ENCODE measurements at regions not wholly inside any gene's neighbourhood (a gene's known extent, or its start where the extent isn't known, plus 50 kb on each side); places are given as distances from the start of the nearest gene placed in this dataset.

- no peak for DNase-seq (ENCODE audit: low spot score)
Measured at GRCh38 chr4:179768996-179769395, 2326.8 kb upstream of the AGA start.

GRCh38 chr4:179797738-179798137 is 2355.5 kb upstream of the AGA start:
- DNase-seq (ENCODE audit: low spot score) = no peak

- no peak for DNase-seq (ENCODE audit: low spot score)
Measured at GRCh38 chr4:179803857-179804256, 2361.6 kb upstream of the AGA start.

GRCh38 chr4:179804440-179804839 is 2362.2 kb upstream of the AGA start:
- no peak for DNase-seq (ENCODE audit: low spot score)

- no peak for DNase-seq (ENCODE audit: low spot score)
Measured at GRCh38 chr4:179817317-179817716, 2375.1 kb upstream of the AGA start.

- no peak for DNase-seq (ENCODE audit: low spot score)
Measured at GRCh38 chr4:179823342-179823741, 2381.1 kb upstream of the AGA start.

GRCh38 chr4:179831274-179831673 is 2389.0 kb upstream of the AGA start:
- DNase-seq (ENCODE audit: low spot score) = no peak

- DNase-seq (ENCODE audit: low spot score) = peak; percentile 2
Measured at GRCh38 chr4:179836179-179837075, 2394.2 kb upstream of the AGA start.

- DNase-seq (ENCODE audit: low spot score) = no peak
Measured at GRCh38 chr4:179843370-179843769, 2399.8 kb upstream of the TENM3 start.

- DNase-seq (ENCODE audit: low spot score) = no peak
Measured at GRCh38 chr4:179855469-179855868, 2387.7 kb upstream of the TENM3 start.

GRCh38 chr4:179858221-179858620 is 2385.0 kb upstream of the TENM3 start:
- DNase-seq (ENCODE audit: low spot score) = no peak

GRCh38 chr4:179867300-179867878 is 2375.8 kb upstream of the TENM3 start:
- peak; percentile 21 for DNase-seq (ENCODE audit: low spot score)

- DNase-seq (ENCODE audit: low spot score) = no peak
Measured at GRCh38 chr4:179871726-179872125, 2371.5 kb upstream of the TENM3 start.

- no peak for DNase-seq (ENCODE audit: low spot score)
Measured at GRCh38 chr4:179872755-179873154, 2370.4 kb upstream of the TENM3 start.

GRCh38 chr4:179880756-179881155 is 2362.4 kb upstream of the TENM3 start:
- no peak for DNase-seq (ENCODE audit: low spot score)

- DNase-seq (ENCODE audit: low spot score) = no peak
Measured at GRCh38 chr4:179894066-179894778, 2349.0 kb upstream of the TENM3 start.

- no peak for DNase-seq (ENCODE audit: low spot score)
Measured at GRCh38 chr4:179919587-179919986, 2323.6 kb upstream of the TENM3 start.

GRCh38 chr4:179927473-179927872 is 2315.7 kb upstream of the TENM3 start:
- no peak for DNase-seq (ENCODE audit: low spot score)

- no peak for DNase-seq (ENCODE audit: low spot score)
Measured at GRCh38 chr4:179941911-179942310, 2301.3 kb upstream of the TENM3 start.

GRCh38 chr4:179976777-179977176 is 2266.4 kb upstream of the TENM3 start:
- no peak for DNase-seq (ENCODE audit: low spot score)

- no peak for DNase-seq (ENCODE audit: low spot score)
Measured at GRCh38 chr4:179977378-179977777, 2265.8 kb upstream of the TENM3 start.

- DNase-seq (ENCODE audit: low spot score) = no peak
Measured at GRCh38 chr4:179981161-179981560, 2262.0 kb upstream of the TENM3 start.

- DNase-seq (ENCODE audit: low spot score) = no peak
Measured at GRCh38 chr4:179989975-179990374, 2253.2 kb upstream of the TENM3 start.

Measured in umbilical cord (tissue), 1 donor.